ENCODE measurements at regions not wholly inside any gene's neighbourhood (a gene's known extent, or its start where the extent isn't known, plus 50 kb on each side); places are given as distances from the start of the nearest gene placed in this dataset.

- Histone ChIP-seq H3K18ac (ENCODE audit: insufficient read length, low read depth, low read length) (no peak overlapping the region), H2BK15ac (ENCODE audit: low read depth, low read length) (no peak overlapping the region), H3K9me3 (ENCODE audit: control insufficient read depth, low read depth, low read length) (no peaks in the 10 kb centered on the region), H3K56ac (ENCODE audit: insufficient read length, low read depth, low read length) (no peak overlapping the region), H4K5ac (ENCODE audit: insufficient read length, low read depth, low read length) (no peak overlapping the region), H4K8ac (replicated peaks; ENCODE audit: insufficient read length, low read depth, low read length) (no peak overlapping the region), H4K91ac (ENCODE audit: insufficient read length, low read depth, low read length) (no peak overlapping the region), H3K79me1 (ENCODE audit: insufficient read depth, low read depth, low read length, poor library complexity, severe bottlenecking) (no peaks in the 10 kb centered on the region), H3K4me2 (ENCODE audit: insufficient read depth, insufficient read length, low read length) (no peak overlapping the region), H3K27me3 (ENCODE audit: insufficient read depth, low read length) (no peaks in the 10 kb centered on the region), H3K23me2 (ENCODE audit: insufficient read length, low read depth, low read length, poor library complexity, severe bottlenecking) (no peaks in the 10 kb centered on the region), H2AFZ (ENCODE audit: low read length) (no peak overlapping the region), H2BK5ac (ENCODE audit: insufficient read length, low read length) (no peak overlapping the region), H3K9ac (ENCODE audit: extremely low read depth, insufficient read length, low read length) (no peak overlapping the region), H3K79me2 (ENCODE audit: insufficient read depth, low read length) (no peaks in the 10 kb centered on the region), H2BK12ac (ENCODE audit: insufficient read length, low read depth, low read length) (no peak overlapping the region), H3K23ac (ENCODE audit: insufficient read length, low read depth, low read length) (no peak overlapping the region), H2BK120ac (ENCODE audit: low read depth, low read length, poor library complexity, severe bottlenecking) (no peak overlapping the region), H3K4me1 (ENCODE audit: insufficient read depth, low read length) (peaks cover 3% of the 10 kb centered on the region; the same call in 1 of the 2 replicates), H3K27ac (ENCODE audit: insufficient read length, low read depth, low read length) (no peak overlapping the region), H3K14ac (ENCODE audit: insufficient read depth, low read length) (no peak overlapping the region), H2BK20ac (ENCODE audit: low read depth, low read length, poor library complexity, severe bottlenecking) (no peak overlapping the region), H3T11ph (ENCODE audit: low read length) (no peak overlapping the region), H4K20me1 (ENCODE audit: control insufficient read depth, insufficient read depth, insufficient read length) (no peaks in the 10 kb centered on the region), H3K4ac (ENCODE audit: low read depth, low read length) (no peak overlapping the region), H2AK5ac (ENCODE audit: insufficient read length, low read length) (no peak overlapping the region)
- no peaks in the 10 kb centered on the region for H3K27me3 Mint-ChIP-seq (ENCODE audit: low read depth)
- peaks cover 9 to 12% of the 10 kb centered on the region in 2 experiments for H3K4me1 Mint-ChIP-seq
- TF ChIP-seq CTCF (conservative IDR thresholded peaks at IDR 0.05) = no peak
- no peaks in the 10 kb centered on the region for H3K36me3 Mint-ChIP-seq (ENCODE audit: insufficient read depth in 1 of 3, low read depth in 3 of 3)
- H3K27ac Mint-ChIP-seq = no peak overlapping the region; a peak in 1 of 7 replicates
- DNase-seq = no peak
- no peaks in the 10 kb centered on the region for H3K9me3 Mint-ChIP-seq
- no peak overlapping the region for H3K4me3 Mint-ChIP-seq
These were observed 347.3 kb upstream of the CDH7 start for GRCh38 chr18:65403534-65403933.
